ENCODE measurements at regions not wholly inside any gene's neighbourhood (a gene's known extent, or its start where the extent isn't known, plus 50 kb on each side); places are given as distances from the start of the nearest gene placed in this dataset.

DNA sequence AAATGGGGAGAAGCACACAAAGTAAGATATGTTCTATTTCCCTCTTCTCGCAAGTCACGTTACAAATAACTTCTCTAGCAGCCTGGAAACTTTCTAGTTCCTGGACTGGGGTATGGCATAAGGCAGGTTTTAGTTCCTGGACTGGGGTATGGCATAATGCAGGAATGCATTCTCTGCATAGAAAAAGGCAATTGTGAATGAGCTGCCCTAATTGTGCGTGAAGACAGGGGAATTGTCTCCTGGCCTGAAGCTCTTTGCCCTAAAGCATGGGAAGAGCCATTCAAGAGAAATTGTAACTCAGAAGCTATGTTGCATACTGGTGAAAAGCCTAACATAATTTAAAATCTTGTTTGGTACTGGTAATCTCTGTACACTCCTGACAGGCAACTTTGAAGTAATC lies 54.3 kb upstream of the CBLB start:
- no peak for DNase-seq
- Histone ChIP-seq H3K4me3 (no peak overlapping the region), H3K4me1 (no peaks in the 10 kb centered on the region), H3K36me3 (replicated peaks in 1 of 2; ENCODE audit: insufficient read depth in 1 of 2, low read depth in 2 of 2) (no peaks in the 10 kb centered on the region), H3K27me3 (no peaks in the 10 kb centered on the region), H3K27ac (no peak overlapping the region), H3K9me3 (no peaks in the 10 kb centered on the region)
- ATAC-seq, result no peak
- TF ChIP-seq, protein P1, sequence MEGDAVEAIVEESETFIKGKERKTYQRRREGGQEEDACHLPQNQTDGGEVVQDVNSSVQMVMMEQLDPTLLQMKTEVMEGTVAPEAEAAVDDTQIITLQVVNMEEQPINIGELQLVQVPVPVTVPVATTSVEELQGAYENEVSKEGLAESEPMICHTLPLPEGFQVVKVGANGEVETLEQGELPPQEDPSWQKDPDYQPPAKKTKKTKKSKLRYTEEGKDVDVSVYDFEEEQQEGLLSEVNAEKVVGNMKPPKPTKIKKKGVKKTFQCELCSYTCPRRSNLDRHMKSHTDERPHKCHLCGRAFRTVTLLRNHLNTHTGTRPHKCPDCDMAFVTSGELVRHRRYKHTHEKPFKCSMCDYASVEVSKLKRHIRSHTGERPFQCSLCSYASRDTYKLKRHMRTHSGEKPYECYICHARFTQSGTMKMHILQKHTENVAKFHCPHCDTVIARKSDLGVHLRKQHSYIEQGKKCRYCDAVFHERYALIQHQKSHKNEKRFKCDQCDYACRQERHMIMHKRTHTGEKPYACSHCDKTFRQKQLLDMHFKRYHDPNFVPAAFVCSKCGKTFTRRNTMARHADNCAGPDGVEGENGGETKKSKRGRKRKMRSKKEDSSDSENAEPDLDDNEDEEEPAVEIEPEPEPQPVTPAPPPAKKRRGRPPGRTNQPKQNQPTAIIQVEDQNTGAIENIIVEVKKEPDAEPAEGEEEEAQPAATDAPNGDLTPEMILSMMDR (IDR thresholded peaks at IDR 0.05), result no peak
- TF ChIP-seq POLR2A (IDR thresholded peaks at IDR 0.05), result no peak
- WGBS, 2 donors, result 94 to 95% methylated on average over 3 of the region's 3 CpGs
- intact Hi-C loops (cut with DNase I), result no loop called here

DNA sequence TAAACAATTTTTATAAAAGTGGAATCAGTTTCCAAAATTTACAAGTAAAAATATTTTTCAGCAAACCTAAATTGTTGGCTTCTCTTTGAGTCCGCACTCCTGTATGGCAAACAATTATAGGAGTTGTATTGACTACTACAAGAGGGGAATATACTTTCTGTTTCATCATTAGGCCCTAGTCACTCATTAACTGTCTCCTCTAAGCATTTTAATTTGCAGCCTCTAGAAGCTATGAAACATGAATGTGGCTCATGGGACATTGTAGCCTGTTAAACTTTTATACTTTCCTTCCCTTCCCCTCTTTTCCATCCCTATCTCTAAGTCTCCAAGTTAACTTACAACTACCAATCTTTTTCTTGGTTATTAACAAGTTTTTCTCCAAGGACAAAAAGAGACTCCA lies 58.9 kb upstream of the CBLB start:
- intact Hi-C loops (cut with DNase I), result no loop called here
- no peak for TF ChIP-seq POLR2A (IDR thresholded peaks at IDR 0.05)
- TF ChIP-seq, protein P1 (IDR thresholded peaks at IDR 0.05), result no peak
- Histone ChIP-seq H3K27me3 (no peaks in the 10 kb centered on the region), H3K4me1 (no peaks in the 10 kb centered on the region), H3K4me3 (no peak overlapping the region), H3K27ac (no peak overlapping the region), H3K36me3 (replicated peaks in 1 of 2; ENCODE audit: insufficient read depth in 1 of 2, low read depth in 2 of 2) (no peaks in the 10 kb centered on the region), H3K9me3 (no peaks in the 10 kb centered on the region)
- DNase-seq, result no peak
- WGBS, 2 donors, result 93 to 98% methylated on average over 1 of the region's 1 CpG
- no peak for ATAC-seq

DNA sequence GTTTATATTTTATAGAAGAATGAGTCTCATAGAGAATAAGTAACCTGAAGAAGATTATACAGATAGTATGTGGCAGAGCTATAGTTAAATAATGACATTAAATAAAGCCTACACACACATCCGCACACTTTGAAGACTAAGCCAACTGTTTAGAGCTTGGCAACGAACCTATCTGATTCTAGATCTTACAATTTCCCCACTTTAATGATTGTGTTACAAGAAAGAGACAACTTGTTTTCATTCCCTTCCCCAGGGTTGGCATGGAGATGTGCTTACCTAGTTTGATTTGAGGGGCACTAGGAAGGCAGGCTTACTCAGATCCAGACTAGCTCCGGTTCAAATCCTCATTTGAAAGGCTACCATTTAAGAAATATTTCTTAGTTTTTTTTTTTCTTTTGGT lies 61.9 kb upstream of the CBLB start:
- intact Hi-C loops (cut with DNase I), result no loop called here
- no peak overlapping the region for H3K27ac ChIP-seq
- DNase-seq, result no peak
- no peaks in the 10 kb centered on the region for H3K27me3 ChIP-seq
- no peaks in the 10 kb centered on the region for H3K9me3 ChIP-seq
- TF ChIP-seq, protein P1 (IDR thresholded peaks at IDR 0.05), result no peak
- TF ChIP-seq POLR2A (IDR thresholded peaks at IDR 0.05), result no peak
- no peak for ATAC-seq
- WGBS, 2 donors, result 45 to 50% methylated on average over 3 of the region's 3 CpGs
- no peaks in the 10 kb centered on the region for H3K36me3 ChIP-seq (replicated peaks in 1 of 2; ENCODE audit: insufficient read depth in 1 of 2, low read depth in 2 of 2)
- no peaks in the 10 kb centered on the region for H3K4me1 ChIP-seq
- H3K4me3 ChIP-seq, result no peak overlapping the region

DNA sequence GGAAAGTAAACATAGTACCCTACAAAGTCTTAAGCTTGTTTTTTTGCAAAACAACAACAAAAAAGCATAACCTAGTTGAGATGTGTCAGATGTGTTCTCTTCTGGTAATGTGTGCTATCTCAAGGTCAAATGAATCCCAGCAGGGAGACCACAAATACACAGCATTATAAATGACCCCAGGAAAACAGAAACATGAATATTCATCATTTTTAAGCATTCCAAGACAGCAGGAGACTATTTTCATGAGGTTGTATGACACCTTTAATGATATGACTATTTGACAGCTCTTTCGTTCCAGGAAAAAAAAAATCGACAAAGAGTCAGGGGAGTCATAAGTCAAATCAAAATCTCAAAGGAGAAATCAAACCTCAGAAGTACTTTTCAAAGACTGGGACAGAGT lies 62.7 kb upstream of the CBLB start:
- H3K4me1 ChIP-seq, result no peaks in the 10 kb centered on the region
- no peak for DNase-seq
- WGBS, 2 donors, result 17 to 30% methylated on average over 2 of the region's 2 CpGs
- no peak overlapping the region for H3K27ac ChIP-seq
- TF ChIP-seq, protein P1 (IDR thresholded peaks at IDR 0.05), result no peak
- TF ChIP-seq POLR2A (IDR thresholded peaks at IDR 0.05), result no peak
- ATAC-seq, result no peak
- H3K27me3 ChIP-seq, result no peaks in the 10 kb centered on the region
- intact Hi-C loops (cut with DNase I), result no loop called here
- no peak overlapping the region for H3K4me3 ChIP-seq
- no peaks in the 10 kb centered on the region for H3K9me3 ChIP-seq
- H3K36me3 ChIP-seq (replicated peaks in 1 of 2; ENCODE audit: insufficient read depth in 1 of 2, low read depth in 2 of 2), result no peaks in the 10 kb centered on the region

DNA sequence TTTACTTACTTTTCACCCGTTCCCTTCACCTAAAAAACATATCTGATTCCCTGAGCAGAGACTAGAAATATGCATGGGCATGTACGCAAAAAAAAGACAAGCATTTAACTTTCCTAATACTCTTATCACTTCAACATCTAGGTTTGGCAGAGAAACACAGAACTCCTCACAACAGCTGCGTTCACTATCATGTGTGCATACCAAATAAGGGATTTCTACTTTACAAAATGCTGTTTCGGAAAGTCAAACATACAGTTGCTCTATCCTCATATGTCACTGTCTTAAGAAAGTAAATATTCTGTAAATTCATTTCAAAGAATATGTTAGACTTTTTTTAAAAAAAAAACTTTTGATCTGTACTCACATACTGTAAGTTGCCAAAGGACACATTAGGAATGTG lies 65.1 kb upstream of the CBLB start:
- WGBS, 2 donors, result 31 to 40% methylated on average over 4 of the region's 4 CpGs
- no peak overlapping the region for H3K4me3 ChIP-seq
- no peak for ATAC-seq
- no peaks in the 10 kb centered on the region for H3K36me3 ChIP-seq (replicated peaks in 1 of 2; ENCODE audit: insufficient read depth in 1 of 2, low read depth in 2 of 2)
- H3K27me3 ChIP-seq, result no peaks in the 10 kb centered on the region
- H3K9me3 ChIP-seq, result no peaks in the 10 kb centered on the region
- intact Hi-C loops (cut with DNase I), result no loop called here
- peaks cover 6% of the 10 kb centered on the region for H3K4me1 ChIP-seq
- no peak overlapping the region for H3K27ac ChIP-seq
- TF ChIP-seq, protein P1 (IDR thresholded peaks at IDR 0.05), result no peak
- TF ChIP-seq POLR2A (IDR thresholded peaks at IDR 0.05), result no peak
- DNase-seq, result no peak

Data from body of pancreas (tissue), 4 donors.